K562 (cell line): ENCODE measurements at regions not wholly inside any gene's neighbourhood (a gene's known extent, or its start where the extent isn't known, plus 50 kb on each side); places are given as distances from the start of the nearest gene placed in this dataset.

ENCODE experiments used
- ATAC-seq: fragments of 200-7000 bp; cut with Tn5 transposase; 3 replicates; pipeline ENCODE4 v1.9.1; 2020; ENCODE audit warnings: moderate library complexity
- BruUV-seq: library from RNA; stranded (reverse); fragments of 400-500 nt; replicated peaks from 2 replicates; lab custom pipeline; 2021; lab: Mats Ljungman, UMichigan
- CTCF ChIA-PET: fragments of 300-600 bp; formaldehyde crosslinking; extraction: SDS; loops from one replicate; lab custom pipeline; 2021; ENCODE audit warnings: low intra/inter-chr PET ratio; lab: Yijun Ruan, JAX
- POLR2A ChIA-PET: fragments of 300-600, 350-650 bp; sonication (Branson Sonifier 250); formaldehyde crosslinking; extraction: SDS; loops from one replicate; lab custom pipeline; 2021; ENCODE audit warnings: antibody characterized with exemption, inconsistent platforms; lab: Yijun Ruan, JAX
- DNase-seq, 4 experiments: peaks; one replicate each; pipeline versions ENCODE4 v3.0.0 to v3.0.0-alpha.2; 2011 to 2018; ENCODE audit warnings: low spot score in 3 of 4, mixed read lengths in 3 of 4; ENCODE audit errors: extremely low read depth in 1 of 4
- FAIRE-seq: peaks from 2 replicates; lab custom pipeline; 2011; peaks lifted over from hg19 to GRCh38; lab: Jason Lieb, UNC
- H2AFZ ChIP-seq: 2 replicates; pipeline ENCODE4 v1.6.0; 2011; ENCODE audit warnings: low read depth, low read length, control low read depth, inconsistent platforms
- H3K27ac ChIP-seq: fragments of 200-600 bp; 3 replicates; pipeline ENCODE4 v1.8.0; 2011; ENCODE audit warnings: low read depth, mild to moderate bottlenecking, control low read depth, inconsistent platforms, low read length, moderate library complexity, mixed read lengths; ENCODE audit errors: extremely low read depth
- H3K27me3 ChIP-seq, 2 experiments: fragments of 300-600 bp in 1 of 2; 2 replicates in 1 of 2; 3 replicates in 1 of 2; pipeline versions ENCODE4 v1.6.0 to v1.8.0; 2011; ENCODE audit warnings: inconsistent platforms in 2 of 2, low read length in 2 of 2, mild to moderate bottlenecking in 1 of 2, mixed read lengths in 1 of 2, moderate library complexity in 1 of 2; ENCODE audit not compliant: control insufficient read depth in 2 of 2, insufficient read depth in 2 of 2
- H3K36me3 ChIP-seq: fragments of 300-600 bp; 3 replicates; pipeline ENCODE4 v1.8.0; 2011; ENCODE audit warnings: mild to moderate bottlenecking, low read length, inconsistent platforms; ENCODE audit not compliant: control insufficient read depth, insufficient read depth
- H3K4me1 ChIP-seq, 2 experiments: fragments of 200-600 bp in 1 of 2; replicated peaks in 1 of 2; 2 replicates in 1 of 2; 3 replicates in 1 of 2; pipeline versions ENCODE4 v1.5.1 to v1.8.0; 2011; ENCODE audit warnings: inconsistent platforms in 2 of 2, low read length in 2 of 2, mild to moderate bottlenecking in 1 of 2, mixed read lengths in 1 of 2, moderate library complexity in 1 of 2; ENCODE audit not compliant: control insufficient read depth in 2 of 2, insufficient read depth in 2 of 2
- H3K4me2 ChIP-seq: 2 replicates; pipeline ENCODE4 v1.6.1; 2011; ENCODE audit warnings: low read length, control low read depth, inconsistent platforms, mixed read lengths; ENCODE audit not compliant: insufficient read depth
- H3K4me3 ChIP-seq: fragments of 200-600 bp; sonication (generic), shearing (Covaris generic); 2 replicates; pipeline ENCODE4 v1.5.1; 2016; ENCODE audit warnings: control low read depth, inconsistent platforms
- H3K79me2 ChIP-seq: fragments of 200-600 bp; 3 replicates; pipeline ENCODE4 v1.8.0; 2011; ENCODE audit warnings: low read length, inconsistent platforms; ENCODE audit not compliant: control insufficient read depth, insufficient read depth
- H3K9ac ChIP-seq, 2 experiments: 2 replicates each; pipeline versions ENCODE4 v1.6.0 to v1.6.1; 2011; ENCODE audit warnings: low read depth in 2 of 2, low read length in 2 of 2, control low read depth in 1 of 2, inconsistent platforms in 1 of 2, mild to moderate bottlenecking in 1 of 2, mixed read lengths in 1 of 2; ENCODE audit not compliant: insufficient read depth in 1 of 2
- H3K9me1 ChIP-seq: one replicate; pipeline ENCODE4 v1.6.0; 2011; ENCODE audit warnings: inconsistent platforms, mild to moderate bottlenecking, low read length, moderate library complexity; ENCODE audit not compliant: control insufficient read depth, insufficient read depth
- H3K9me3 ChIP-seq: replicated peaks from 2 replicates; pipeline ENCODE4 v1.5.1; 2011; ENCODE audit warnings: low read depth, low read length, inconsistent platforms; ENCODE audit not compliant: control insufficient read depth, insufficient read depth
- H4K20me1 ChIP-seq: replicated peaks from 2 replicates; pipeline ENCODE4 v1.6.1; 2011; ENCODE audit warnings: low read length, inconsistent platforms, mixed read lengths; ENCODE audit not compliant: control insufficient read depth, insufficient read depth
- ATF2 ChIP-seq: sonication (generic); formaldehyde crosslinking; IDR thresholded peaks from 2 replicates; pipeline ENCODE4 v1.8.1; 2022; ENCODE audit warnings: missing genetic modification reagents
- C11orf30 ChIP-seq: fragments of 450-650 bp; IDR thresholded peaks from 2 replicates; pipeline ENCODE4 v1.6.1; 2016; ENCODE audit warnings: low read depth, mild to moderate bottlenecking
- CBFB ChIP-seq: sonication (generic); formaldehyde crosslinking; IDR thresholded peaks from 2 replicates; pipeline ENCODE4 v1.4.0; 2020; ENCODE audit warnings: mild to moderate bottlenecking, missing genetic modification reagents
- CEBPB ChIP-seq: fragments of 450-650 bp; IDR thresholded peaks from 2 replicates; pipeline ENCODE4 v1.6.1; 2016; ENCODE audit warnings: missing genetic modification characterization, missing compliant biosample characterization
- CTCFL ChIP-seq: IDR thresholded peaks from 2 replicates; pipeline ENCODE4 v1.6.1; 2011; ENCODE audit warnings: borderline replicate concordance, low read depth, mild to moderate bottlenecking, moderate library complexity, low read length; ENCODE audit not compliant: insufficient read depth, poor library complexity, severe bottlenecking
- FOXJ3 ChIP-seq: sonication (generic); formaldehyde crosslinking; IDR thresholded peaks from 2 replicates; pipeline ENCODE4 v1.4.0; 2020; ENCODE audit warnings: mild to moderate bottlenecking, missing genetic modification reagents
- FOXP4 ChIP-seq: sonication (generic); formaldehyde crosslinking; IDR thresholded peaks from 2 replicates; pipeline ENCODE4 v1.8.0; 2022; ENCODE audit warnings: mild to moderate bottlenecking, missing genetic modification reagents, borderline replicate concordance
- KDM1A ChIP-seq, 2 experiments: fragments of 450-650 bp; IDR thresholded peaks; 2 replicates each; pipeline ENCODE4 v1.6.1; 2016; ENCODE audit warnings: mild to moderate bottlenecking in 2 of 2
- MED1 ChIP-seq: sonication (generic); formaldehyde crosslinking; IDR thresholded peaks from 2 replicates; pipeline ENCODE4 v1.8.1; 2023; ENCODE audit warnings: missing genetic modification reagents, borderline replicate concordance
- PHF20 ChIP-seq: fragments of 450-650 bp; IDR thresholded peaks from 2 replicates; pipeline ENCODE4 v1.6.1; 2018; ENCODE audit not compliant: partially characterized antibody
- RFX1 ChIP-seq: fragments of 450-650 bp; IDR thresholded peaks from 2 replicates; pipeline ENCODE4 v1.6.1; 2016; ENCODE audit warnings: mild to moderate bottlenecking, moderate library complexity
- SETDB1 ChIP-seq: IDR thresholded peaks from one replicate; pipeline ENCODE4 v1.6.1; 2012; ENCODE audit warnings: low read length, control low read depth, inconsistent platforms
- TAL1 ChIP-seq: fragments of 450-650 bp; IDR thresholded peaks from 2 replicates; pipeline ENCODE4 v1.6.1; 2016; ENCODE audit warnings: mild to moderate bottlenecking
- TEAD2 ChIP-seq: fragments of 450-650 bp; IDR thresholded peaks from 2 replicates; pipeline ENCODE4 v1.6.1; 2016; ENCODE audit warnings: missing genetic modification characterization, control low read depth, missing compliant biosample characterization
- ZFP30 ChIP-seq: fragments of 250-450 bp; sonication (Bioruptor Pico); IDR thresholded peaks from 2 replicates; pipeline ENCODE4 v1.8.0; 2022; ENCODE audit warnings: moderate library complexity, mild to moderate bottlenecking, inconsistent platforms, borderline replicate concordance
- ZNF586 ChIP-seq: fragments of 450-650 bp; formaldehyde crosslinking; conservative IDR thresholded peaks from 2 replicates; pipeline ENCODE4 v1.4.0; 2020; ENCODE audit warnings: mild to moderate bottlenecking, moderate library complexity
- ZNF655 ChIP-seq: fragments of 250-450 bp; sonication (Bioruptor Pico); IDR thresholded peaks from 2 replicates; pipeline ENCODE4 v1.5.0; 2021
- ZNF696 ChIP-seq: fragments of 250-450 bp; sonication (Bioruptor Pico); conservative IDR thresholded peaks from 2 replicates; pipeline ENCODE4 v1.4.0; 2020; ENCODE audit warnings: mild to moderate bottlenecking, moderate library complexity
- ZNF75A ChIP-seq: fragments of 450-650 bp; formaldehyde crosslinking; IDR thresholded peaks from 2 replicates; pipeline ENCODE4 v1.4.0; 2020; ENCODE audit warnings: mild to moderate bottlenecking
- WGBS: fragments of 100-300 bp; shearing (Covaris generic); methylation state at CpG from one replicate; pipeline ENCODE4 v1.1.6; 2016; ENCODE audit warnings: low coverage, mixed read lengths; ENCODE audit not compliant: insufficient coverage; ENCODE audit errors: missing lambda C conversion rate; 5-methylcytosine and 5-hydroxymethylcytosine counted together
- in situ Hi-C: fragments of 300-500 bp; cut with MboI; formaldehyde crosslinking; loops from 4 replicates; pipeline ENCODE4 v1.15.0; 2018; ENCODE audit warnings: inconsistent platforms, mixed read lengths
- intact Hi-C: fragments of 100-400 bp; cut with micrococcal nuclease; formaldehyde crosslinking; loops from 2 replicates; pipeline ENCODE4 v1.14.2; 2022

GRCh38 chr12:88982694-88983093, 369.6 kb downstream of the DUSP6 start:
- no peak overlapping the region for H3K4me3 ChIP-seq
- ATAC-seq (no peak), DNase-seq (no peak), FAIRE-seq (no peak)
- H3K9me1 ChIP-seq = no peaks in the 10 kb centered on the region
- in situ Hi-C loops = loop anchor here (25.0 kb wide), 1 partner anchor 870 kb away; no protein-coding TSS in a partner anchor
- no peaks in the 10 kb centered on the region for H4K20me1 ChIP-seq
- ChIA-PET POLR2A (no interaction called here), CTCF (no interaction called here)
- H3K27me3 ChIP-seq = no peaks in the 10 kb centered on the region
- no peak overlapping the region for H3K4me2 ChIP-seq
- H3K9me3 ChIP-seq = no peaks in the 10 kb centered on the region
- intact Hi-C loops = no loop called here
- BruUV-seq = no TSS peak
- no peaks in the 10 kb centered on the region for H3K79me2 ChIP-seq
- TF ChIP-seq ATF2 (CRISPR knock-in tag) (no peak), PHF20 (no peak), CTCFL (no peak), SETDB1 (no peak), ZNF696 (no peak), CEBPB (tag) (no peak), FOXP4 (CRISPR knock-in tag) (no peak), CBFB (CRISPR knock-in tag) (no peak), FOXJ3 (CRISPR knock-in tag) (no peak), ZFP30 (CRISPR knock-in tag) (no peak), ZNF655 (no peak), TEAD2 (tag) (no peak), ZNF586 (CRISPR knock-in tag) (no peak), MED1 (CRISPR knock-in tag) (no peak), ZNF75A (CRISPR knock-in tag) (no peak), TAL1 (no peak), RFX1 (no peak), C11orf30 (no peak), KDM1A (IDR thresholded peaks at IDR 0.05) (no peak)
- H3K36me3 ChIP-seq = no peaks in the 10 kb centered on the region
- no peak overlapping the region for H3K9ac ChIP-seq
- H3K27ac ChIP-seq = no peak overlapping the region
- 0% methylated on average over 1 of the region's 1 CpG for WGBS
- no peak overlapping the region for H2AFZ ChIP-seq
- H3K4me1 ChIP-seq = no peaks in the 10 kb centered on the region
